K562 (cell line): ENCODE measurements at regions not wholly inside any gene's neighbourhood (a gene's known extent, or its start where the extent isn't known, plus 50 kb on each side); places are given as distances from the start of the nearest gene placed in this dataset.

Source experiments
- ATAC-seq: fragments of 200-7000 bp; cut with Tn5 transposase; 3 replicates; pipeline ENCODE4 v1.9.1; 2020; ENCODE audit warnings: moderate library complexity
- BruUV-seq: library from RNA; stranded (reverse); fragments of 400-500 nt; replicated peaks from 2 replicates; lab custom pipeline; 2021; lab: Mats Ljungman, UMichigan
- CTCF ChIA-PET: fragments of 300-600 bp; formaldehyde crosslinking; extraction: SDS; loops from one replicate; lab custom pipeline; 2021; ENCODE audit warnings: low intra/inter-chr PET ratio; lab: Yijun Ruan, JAX
- POLR2A ChIA-PET: fragments of 300-600, 350-650 bp; sonication (Branson Sonifier 250); formaldehyde crosslinking; extraction: SDS; loops from one replicate; lab custom pipeline; 2021; ENCODE audit warnings: antibody characterized with exemption, inconsistent platforms; lab: Yijun Ruan, JAX
- DNase-seq, 4 experiments: peaks; one replicate each; pipeline versions ENCODE4 v3.0.0 to v3.0.0-alpha.2; 2011 to 2018; ENCODE audit warnings: low spot score in 3 of 4, mixed read lengths in 3 of 4; ENCODE audit errors: extremely low read depth in 1 of 4
- FAIRE-seq: peaks from 2 replicates; lab custom pipeline; 2011; peaks lifted over from hg19 to GRCh38; lab: Jason Lieb, UNC
- H2AFZ ChIP-seq: 2 replicates; pipeline ENCODE4 v1.6.0; 2011; ENCODE audit warnings: low read depth, low read length, control low read depth, inconsistent platforms
- H3K27ac ChIP-seq: fragments of 200-600 bp; 3 replicates; pipeline ENCODE4 v1.8.0; 2011; ENCODE audit warnings: low read depth, mild to moderate bottlenecking, control low read depth, inconsistent platforms, low read length, moderate library complexity, mixed read lengths; ENCODE audit errors: extremely low read depth
- H3K27me3 ChIP-seq, 2 experiments: fragments of 300-600 bp in 1 of 2; 2 replicates in 1 of 2; 3 replicates in 1 of 2; pipeline versions ENCODE4 v1.6.0 to v1.8.0; 2011; ENCODE audit warnings: inconsistent platforms in 2 of 2, low read length in 2 of 2, mild to moderate bottlenecking in 1 of 2, mixed read lengths in 1 of 2, moderate library complexity in 1 of 2; ENCODE audit not compliant: control insufficient read depth in 2 of 2, insufficient read depth in 2 of 2
- H3K36me3 ChIP-seq: fragments of 300-600 bp; 3 replicates; pipeline ENCODE4 v1.8.0; 2011; ENCODE audit warnings: mild to moderate bottlenecking, low read length, inconsistent platforms; ENCODE audit not compliant: control insufficient read depth, insufficient read depth
- H3K4me1 ChIP-seq, 2 experiments: fragments of 200-600 bp in 1 of 2; replicated peaks in 1 of 2; 2 replicates in 1 of 2; 3 replicates in 1 of 2; pipeline versions ENCODE4 v1.5.1 to v1.8.0; 2011; ENCODE audit warnings: inconsistent platforms in 2 of 2, low read length in 2 of 2, mild to moderate bottlenecking in 1 of 2, mixed read lengths in 1 of 2, moderate library complexity in 1 of 2; ENCODE audit not compliant: control insufficient read depth in 2 of 2, insufficient read depth in 2 of 2
- H3K4me2 ChIP-seq: 2 replicates; pipeline ENCODE4 v1.6.1; 2011; ENCODE audit warnings: low read length, control low read depth, inconsistent platforms, mixed read lengths; ENCODE audit not compliant: insufficient read depth
- H3K4me3 ChIP-seq: fragments of 200-600 bp; sonication (generic), shearing (Covaris generic); 2 replicates; pipeline ENCODE4 v1.5.1; 2016; ENCODE audit warnings: control low read depth, inconsistent platforms
- H3K79me2 ChIP-seq: fragments of 200-600 bp; 3 replicates; pipeline ENCODE4 v1.8.0; 2011; ENCODE audit warnings: low read length, inconsistent platforms; ENCODE audit not compliant: control insufficient read depth, insufficient read depth
- H3K9ac ChIP-seq, 2 experiments: 2 replicates each; pipeline versions ENCODE4 v1.6.0 to v1.6.1; 2011; ENCODE audit warnings: low read depth in 2 of 2, low read length in 2 of 2, control low read depth in 1 of 2, inconsistent platforms in 1 of 2, mild to moderate bottlenecking in 1 of 2, mixed read lengths in 1 of 2; ENCODE audit not compliant: insufficient read depth in 1 of 2
- H3K9me1 ChIP-seq: one replicate; pipeline ENCODE4 v1.6.0; 2011; ENCODE audit warnings: inconsistent platforms, mild to moderate bottlenecking, low read length, moderate library complexity; ENCODE audit not compliant: control insufficient read depth, insufficient read depth
- H3K9me3 ChIP-seq: replicated peaks from 2 replicates; pipeline ENCODE4 v1.5.1; 2011; ENCODE audit warnings: low read depth, low read length, inconsistent platforms; ENCODE audit not compliant: control insufficient read depth, insufficient read depth
- H4K20me1 ChIP-seq: replicated peaks from 2 replicates; pipeline ENCODE4 v1.6.1; 2011; ENCODE audit warnings: low read length, inconsistent platforms, mixed read lengths; ENCODE audit not compliant: control insufficient read depth, insufficient read depth
- CEBPG ChIP-seq, 3 experiments: fragments of 200-800 bp in 1 of 3; sonication (Bioruptor generic) in 1 of 3; sonication (generic) in 1 of 3; formaldehyde crosslinking in 1 of 3; IDR thresholded peaks in 2 of 3; conservative IDR thresholded peaks in 1 of 3; 2 replicates each; pipeline versions ENCODE4 v1.6.1 to v1.8.0; 2016 to 2022; ENCODE audit warnings: missing compliant biosample characterization in 2 of 3, missing genetic modification characterization in 2 of 3, mild to moderate bottlenecking in 1 of 3, missing genetic modification reagents in 1 of 3
- HES1 ChIP-seq: fragments of 450-650 bp; IDR thresholded peaks from 2 replicates; pipeline ENCODE4 v1.6.1; 2016; ENCODE audit warnings: low read depth, mild to moderate bottlenecking, moderate library complexity
- KAT2B ChIP-seq: IDR thresholded peaks from one replicate; pipeline ENCODE4 v1.6.1; 2012; ENCODE audit warnings: low read depth, mild to moderate bottlenecking, control low read depth, inconsistent platforms, low read length, moderate library complexity
- NR2C2 ChIP-seq, 2 experiments: fragments of 200-800 bp in 1 of 2; sonication (Bioruptor generic) in 1 of 2; sonication (generic) in 1 of 2; formaldehyde crosslinking in 1 of 2; IDR thresholded peaks; 2 replicates each; pipeline versions ENCODE4 v1.6.1 to v1.8.0; 2016 to 2022; ENCODE audit warnings: mild to moderate bottlenecking in 1 of 2, missing compliant biosample characterization in 1 of 2, missing genetic modification characterization in 1 of 2, missing genetic modification reagents in 1 of 2
- ZNF239 ChIP-seq: fragments of 250-450 bp; sonication (Bioruptor Pico); IDR thresholded peaks from 2 replicates; pipeline ENCODE4 v1.4.0; 2020; ENCODE audit warnings: mild to moderate bottlenecking
- ZNF764 ChIP-seq: fragments of 250-450 bp; sonication (Bioruptor Pico); IDR thresholded peaks from 2 replicates; pipeline ENCODE4 v1.4.0; 2020; ENCODE audit warnings: low read depth, mild to moderate bottlenecking, moderate library complexity
- WGBS: fragments of 100-300 bp; shearing (Covaris generic); methylation state at CpG from one replicate; pipeline ENCODE4 v1.1.6; 2016; ENCODE audit warnings: low coverage, mixed read lengths; ENCODE audit not compliant: insufficient coverage; ENCODE audit errors: missing lambda C conversion rate; 5-methylcytosine and 5-hydroxymethylcytosine counted together
- in situ Hi-C: fragments of 300-500 bp; cut with MboI; formaldehyde crosslinking; loops from 4 replicates; pipeline ENCODE4 v1.15.0; 2018; ENCODE audit warnings: inconsistent platforms, mixed read lengths
- intact Hi-C: fragments of 100-400 bp; cut with micrococcal nuclease; formaldehyde crosslinking; loops from 2 replicates; pipeline ENCODE4 v1.14.2; 2022

GRCh38 chr13:71079638-71080037 lies 787.4 kb downstream of the DACH1 start:
- in situ Hi-C loops (no loop called here), intact Hi-C loops (no loop called here)
- no peak overlapping the region for H2AFZ ChIP-seq
- H3K27ac ChIP-seq, result no peak overlapping the region
- H3K36me3 ChIP-seq, result no peaks in the 10 kb centered on the region
- H3K4me3 ChIP-seq, result no peak overlapping the region
- no TSS peak for BruUV-seq
- H3K79me2 ChIP-seq, result no peaks in the 10 kb centered on the region
- FAIRE-seq (no peak), ATAC-seq (no peak), DNase-seq (no peak)
- no peak for TF ChIP-seq NR2C2 (CRISPR knock-in tag; IDR thresholded peaks at IDR 0.05)
- TF ChIP-seq NR2C2 (tag; IDR thresholded peaks at IDR 0.05), result no peak
- TF ChIP-seq CEBPG (CRISPR knock-in tag; IDR thresholded peaks at IDR 0.05), result no peak
- TF ChIP-seq CEBPG (tag; conservative IDR thresholded peaks at IDR 0.05 in 1 of 2, IDR thresholded peaks at IDR 0.05 in 1 of 2), result no peak
- no peak for TF ChIP-seq KAT2B
- TF ChIP-seq HES1, result no peak
- no peaks in the 10 kb centered on the region for H3K27me3 ChIP-seq
- no peaks in the 10 kb centered on the region for H3K4me1 ChIP-seq
- H3K9me3 ChIP-seq, result no peaks in the 10 kb centered on the region; the same call in 1 of the 2 replicates
- ChIA-PET POLR2A (no interaction called here), CTCF (no interaction called here)
- no peak overlapping the region for H3K4me2 ChIP-seq
- no peak overlapping the region for H3K9ac ChIP-seq
- H3K9me1 ChIP-seq, result no peaks in the 10 kb centered on the region
- no peaks in the 10 kb centered on the region for H4K20me1 ChIP-seq

GRCh38 chr13:71068041-71068440 lies 799.0 kb downstream of the DACH1 start:
- no peak for DNase-seq
- H3K9me3 ChIP-seq, result no peaks in the 10 kb centered on the region
- ATAC-seq, result no peak
- H3K4me2 ChIP-seq, result no peak overlapping the region
- H3K36me3 ChIP-seq, result no peaks in the 10 kb centered on the region
- H3K27me3 ChIP-seq, result no peaks in the 10 kb centered on the region
- no TSS peak for BruUV-seq
- H2AFZ ChIP-seq, result no peak overlapping the region
- ChIA-PET POLR2A (no interaction called here), CTCF (no interaction called here)
- no peak overlapping the region for H3K9ac ChIP-seq
- FAIRE-seq, result no peak
- H3K9me1 ChIP-seq, result no peaks in the 10 kb centered on the region
- no peak overlapping the region for H3K4me3 ChIP-seq
- no peaks in the 10 kb centered on the region for H4K20me1 ChIP-seq
- no peak for TF ChIP-seq ZNF764 (CRISPR knock-in tag)
- no peak for TF ChIP-seq ZNF239
- no peaks in the 10 kb centered on the region for H3K4me1 ChIP-seq
- H3K27ac ChIP-seq, result no peak overlapping the region
- 8% methylated on average over 3 of the region's 3 CpGs for WGBS
- no peaks in the 10 kb centered on the region for H3K79me2 ChIP-seq
- in situ Hi-C loops, result no loop called here
- intact Hi-C loops, result no loop called here
